Liver (tissue), 6 donors: ENCODE measurements at regions not wholly inside any gene's neighbourhood (a gene's known extent, or its start where the extent isn't known, plus 50 kb on each side); places are given as distances from the start of the nearest gene placed in this dataset.
"Not testable (repeated sequence)": the region's sequence is repeated elsewhere in the genome, so short reads cannot be mapped to it uniquely, and the experiment has no call there.

Experiments used
- DNase-seq: peaks from one replicate; pipeline ENCODE4 v3.0.0-alpha.2; 2017; ENCODE audit warnings: low spot score
- H3K27ac ChIP-seq, 2 donors: one replicate each; pipeline ENCODE4 v1.7.0; 2013; ENCODE audit warnings: inconsistent platforms in 2 of 2, low read length in 2 of 2, control low read depth in 1 of 2, low read depth in 1 of 2, mild to moderate bottlenecking in 1 of 2
- H3K27me3 ChIP-seq, 4 donors: one replicate each; pipeline versions ENCODE4 v1.6.1 to v1.7.0; 2013; ENCODE audit warnings: low read length in 3 of 4, inconsistent platforms in 1 of 4, mild to moderate bottlenecking in 1 of 4, moderate library complexity in 1 of 4; ENCODE audit not compliant: control insufficient read depth in 4 of 4, insufficient read depth in 4 of 4
- H3K36me3 ChIP-seq, 4 donors: one replicate each; pipeline versions ENCODE4 v1.6.1 to v1.7.0; 2013; ENCODE audit warnings: low read length in 3 of 4, mild to moderate bottlenecking in 3 of 4, low read depth in 1 of 4, moderate library complexity in 1 of 4; ENCODE audit not compliant: control insufficient read depth in 4 of 4, insufficient read depth in 3 of 4
- H3K4me1 ChIP-seq, 4 donors: one replicate each; pipeline versions ENCODE4 v1.6.1 to v1.7.0; 2013; ENCODE audit warnings: low read length in 3 of 4, mild to moderate bottlenecking in 3 of 4, moderate library complexity in 1 of 4; ENCODE audit not compliant: control insufficient read depth in 4 of 4, insufficient read depth in 4 of 4
- H3K4me3 ChIP-seq, 3 donors: one replicate each; pipeline versions ENCODE4 v1.6.1 to v1.7.0; 2013; ENCODE audit warnings: low read length in 3 of 3, control low read depth in 1 of 3, low read depth in 1 of 3, mild to moderate bottlenecking in 1 of 3
- H3K9ac ChIP-seq, 2 donors: one replicate each; pipeline ENCODE4 v1.7.0; 2013; ENCODE audit warnings: low read length in 2 of 2, mild to moderate bottlenecking in 2 of 2, moderate library complexity in 2 of 2, control low read depth in 1 of 2, low read depth in 1 of 2
- H3K9me3 ChIP-seq, 4 donors: one replicate each; pipeline versions ENCODE4 v1.6.1 to v1.7.0; 2013; ENCODE audit warnings: low read length in 3 of 4; ENCODE audit not compliant: control insufficient read depth in 4 of 4
- WGBS: extraction: QIAGEN DNeasy Blood & Tissue Kit; methylation state at CpG from one replicate; pipeline ENCODE4 v1.1.7; 2013; 5-methylcytosine and 5-hydroxymethylcytosine counted together
- donor health status: healthy.
- donor health status: healthy.
- donor health status: healthy.

DNA sequence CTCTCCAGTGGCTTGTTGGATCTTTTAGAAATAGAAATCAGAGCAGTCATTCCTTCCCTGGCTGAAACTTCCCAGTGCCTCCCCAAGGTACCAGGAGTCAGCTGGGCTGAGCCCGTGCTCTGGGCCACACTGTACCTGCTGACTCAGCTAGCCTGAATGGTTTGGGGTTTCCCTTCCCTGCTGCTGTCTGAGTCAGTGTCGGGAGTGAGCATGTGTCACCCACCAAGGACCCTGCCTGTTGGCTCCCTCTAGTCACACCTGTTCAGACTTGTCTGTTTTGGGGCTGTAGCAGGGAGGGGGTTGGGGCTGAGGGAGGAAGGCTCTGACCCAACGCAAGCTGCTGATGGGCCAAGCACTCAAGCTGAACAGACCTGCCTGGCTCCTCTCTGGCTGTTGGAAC lies 4493.9 kb upstream of the TPTE start:
- H3K27me3 ChIP-seq, H3K4me3 ChIP-seq, H3K9ac ChIP-seq, H3K36me3 ChIP-seq, H3K27ac ChIP-seq, DNase-seq, H3K4me1 ChIP-seq, H3K9me3 ChIP-seq: not testable (repeated sequence)
- no CpG with 5 or more reads among the region's 3 CpGs for WGBS

DNA sequence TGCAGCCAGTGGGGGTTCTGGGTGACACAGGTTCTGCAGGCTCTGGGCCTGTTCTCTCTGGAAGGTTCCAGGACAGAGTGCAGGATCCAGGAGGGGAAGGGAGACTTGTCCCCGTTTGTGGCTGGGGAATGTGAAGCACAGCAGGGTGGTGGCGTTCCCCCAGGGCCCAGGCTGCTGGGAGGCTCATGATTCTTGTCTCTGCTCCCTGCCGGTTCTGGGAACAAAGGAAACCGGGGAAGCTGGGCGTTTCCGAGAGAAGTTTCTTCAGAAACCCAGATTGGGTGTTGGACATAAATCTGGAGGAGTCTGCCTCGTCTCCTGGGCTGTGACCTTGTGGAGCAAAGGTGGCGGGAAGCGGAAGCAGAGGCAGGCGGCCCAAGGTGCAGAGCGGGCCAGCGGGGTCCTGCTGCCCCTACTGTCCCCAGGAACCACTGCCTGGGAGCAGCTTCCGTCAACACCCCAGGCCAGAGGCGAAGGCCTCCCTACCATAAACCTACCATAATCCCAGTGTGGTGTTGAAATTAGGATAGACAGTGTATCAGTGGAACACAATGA lies 4487.2 kb upstream of the TPTE start:
- not testable (repeated sequence) for H3K27ac ChIP-seq, DNase-seq, H3K4me1 ChIP-seq, H3K27me3 ChIP-seq, H3K4me3 ChIP-seq, H3K9me3 ChIP-seq, H3K9ac ChIP-seq, H3K36me3 ChIP-seq
- no CpG with 5 or more reads among the region's 14 CpGs for WGBS

DNA sequence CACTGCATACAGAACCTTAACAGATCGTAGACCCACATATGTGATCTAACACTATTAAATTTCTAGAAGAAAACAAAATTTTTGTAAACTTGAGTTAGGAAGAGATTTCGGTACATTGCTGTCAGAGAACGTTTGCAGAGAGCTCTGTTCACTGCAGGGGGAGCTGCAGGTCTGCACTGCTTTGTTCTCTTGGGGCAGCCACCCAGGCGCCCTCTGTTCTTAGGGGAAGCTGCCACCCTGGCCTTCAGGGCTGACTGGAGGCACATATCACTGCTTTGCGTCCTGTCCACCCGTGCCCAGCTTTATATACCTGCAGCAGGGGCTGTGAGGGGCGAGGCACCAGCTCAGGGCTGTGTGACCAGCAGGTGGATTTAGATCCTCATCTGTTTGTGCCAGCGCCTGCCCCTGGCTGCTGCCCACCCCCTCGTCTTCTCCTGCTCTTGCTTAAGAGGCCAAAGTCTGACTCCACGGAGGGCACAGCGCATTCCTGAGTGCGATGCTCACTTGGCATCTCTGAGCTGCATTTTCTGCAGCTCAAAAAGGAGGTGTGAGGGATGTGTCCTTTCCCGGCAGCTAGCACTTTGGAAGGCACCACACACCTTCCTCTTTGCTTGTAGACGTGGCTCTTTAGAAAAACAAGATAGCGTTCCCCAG lies 4486.4 kb upstream of the TPTE start:
- H3K27me3 ChIP-seq, H3K4me1 ChIP-seq, H3K27ac ChIP-seq, H3K9me3 ChIP-seq, H3K9ac ChIP-seq, DNase-seq, H3K4me3 ChIP-seq, H3K36me3 ChIP-seq: not testable (repeated sequence)
- no CpG with 5 or more reads among the region's 15 CpGs for WGBS

DNA sequence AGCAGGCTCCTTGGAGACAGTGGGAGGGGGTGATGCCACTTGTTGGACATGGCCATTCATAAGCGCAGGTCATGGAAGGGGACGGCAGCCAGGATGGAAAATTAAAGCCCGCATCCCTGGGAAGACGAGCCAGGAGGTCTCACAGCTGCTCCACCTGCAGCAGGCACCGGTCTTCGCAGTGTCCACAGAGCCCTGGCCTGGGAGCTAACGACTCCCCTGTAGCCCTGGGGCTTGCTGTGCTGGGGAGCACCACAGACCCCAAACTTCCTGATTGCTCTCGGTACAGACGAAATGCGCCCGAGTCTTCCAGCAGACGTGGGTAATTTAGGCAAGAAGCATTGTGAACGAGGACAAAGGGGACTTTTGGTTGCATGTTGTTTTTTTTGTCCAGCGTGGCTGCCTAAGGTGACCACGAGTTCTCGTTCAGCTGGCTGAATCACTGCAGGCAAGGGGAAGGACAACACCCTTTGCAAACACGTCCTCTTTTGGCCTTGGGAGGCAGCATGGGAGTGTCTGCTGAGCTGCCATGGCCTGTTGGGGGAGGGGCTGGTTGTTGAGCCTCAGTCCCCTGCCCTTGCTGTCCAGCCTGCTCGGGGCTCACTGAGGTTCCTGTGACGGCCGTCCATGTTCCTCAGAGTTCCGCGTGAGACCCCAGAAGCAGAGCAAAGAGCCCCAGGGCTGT lies 4485.8 kb upstream of the TPTE start:
- not testable (repeated sequence) for DNase-seq, H3K4me1 ChIP-seq, H3K27ac ChIP-seq, H3K27me3 ChIP-seq, H3K4me3 ChIP-seq, H3K36me3 ChIP-seq, H3K9ac ChIP-seq, H3K9me3 ChIP-seq
- WGBS = no CpG with 5 or more reads among the region's 22 CpGs

DNA sequence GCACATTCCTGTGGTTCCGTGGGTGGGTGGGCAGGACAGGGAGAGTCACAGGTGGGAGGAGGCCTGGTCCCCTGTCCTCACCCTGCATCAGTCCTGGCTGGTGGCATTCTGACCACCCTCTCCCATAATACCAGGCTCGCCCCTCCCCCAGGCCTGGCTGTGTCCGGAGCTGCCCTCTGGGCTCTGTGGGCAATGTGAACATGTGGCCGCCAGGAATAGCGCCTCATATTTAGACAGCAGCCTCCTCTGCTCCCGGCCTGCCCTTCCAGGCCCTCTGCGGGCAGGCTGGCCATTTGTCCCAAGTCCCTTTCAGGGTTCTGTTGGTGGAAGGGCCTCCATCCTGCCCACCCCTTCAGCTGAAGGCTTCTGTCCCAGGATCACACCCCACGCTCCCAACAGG lies 4482.2 kb upstream of the TPTE start:
- not testable (repeated sequence) for DNase-seq, H3K4me3 ChIP-seq, H3K4me1 ChIP-seq, H3K36me3 ChIP-seq, H3K9me3 ChIP-seq, H3K27ac ChIP-seq, H3K27me3 ChIP-seq, H3K9ac ChIP-seq
- 100% methylated on average over 1 of the region's 8 CpGs for WGBS

DNA sequence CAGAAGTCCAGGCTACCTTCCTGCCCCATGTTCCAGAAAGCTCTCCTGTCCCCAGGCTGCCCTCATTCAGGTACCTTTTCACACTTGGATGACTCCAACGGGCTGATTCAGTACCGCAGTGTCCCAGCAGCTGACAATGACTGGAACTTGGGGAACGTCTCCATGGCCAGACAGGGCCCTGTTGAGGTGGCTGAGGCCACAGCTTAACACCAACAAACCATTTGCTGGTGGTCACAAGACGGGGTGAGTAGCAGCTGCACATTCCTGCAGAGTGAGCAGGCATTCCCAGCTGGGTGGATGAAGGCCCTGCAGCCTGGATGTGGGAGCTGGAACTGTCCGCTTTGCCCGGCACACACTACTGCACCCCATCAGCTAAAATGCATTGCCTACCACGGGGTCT lies 4481.3 kb upstream of the TPTE start:
- not testable (repeated sequence) for H3K36me3 ChIP-seq, H3K27ac ChIP-seq, H3K4me3 ChIP-seq, H3K27me3 ChIP-seq, H3K4me1 ChIP-seq, H3K9ac ChIP-seq, H3K9me3 ChIP-seq, DNase-seq
- WGBS = no CpG with 5 or more reads among the region's 7 CpGs

DNA sequence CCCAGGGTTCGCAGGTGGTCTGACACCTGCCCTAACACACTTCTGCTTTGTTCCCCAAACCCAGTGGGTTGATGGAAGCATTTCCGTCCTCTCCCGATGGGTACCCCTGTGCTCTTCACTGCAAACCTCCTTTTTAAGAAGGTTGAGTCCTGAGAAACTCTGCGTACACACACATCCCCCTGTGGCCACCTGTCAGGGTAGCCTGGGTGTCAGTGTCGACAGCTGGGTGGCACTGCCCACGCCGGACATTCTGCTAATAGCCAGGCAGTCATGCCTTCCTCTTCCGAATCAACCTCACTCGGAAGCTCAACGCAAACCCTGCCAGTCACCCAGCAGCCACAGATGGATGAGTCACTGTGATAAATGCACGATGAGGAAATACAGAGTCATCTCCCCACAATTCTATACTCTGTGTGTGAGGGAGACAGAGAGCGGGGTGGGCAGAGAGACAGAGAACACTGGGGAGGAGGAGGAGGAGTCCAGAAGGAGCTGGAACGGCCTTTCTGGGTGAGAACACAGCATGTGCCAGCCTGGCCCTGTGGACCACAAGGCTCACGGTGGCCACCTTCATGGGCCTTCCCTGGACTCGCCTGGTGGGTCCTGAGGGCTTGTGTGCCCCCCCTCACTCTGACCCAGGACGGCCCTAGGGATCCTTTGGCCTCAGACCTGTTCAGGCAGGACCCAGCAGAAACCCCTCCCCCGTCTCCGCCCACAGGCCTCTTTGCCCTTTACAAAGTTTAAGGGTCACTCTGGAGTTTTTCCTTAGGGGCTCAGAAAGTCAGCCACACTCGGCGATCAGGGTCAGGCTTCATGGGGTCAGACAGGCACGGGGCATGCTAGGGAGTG lies 4477.7 kb upstream of the TPTE start:
- not testable (repeated sequence) for DNase-seq, H3K27me3 ChIP-seq, H3K36me3 ChIP-seq, H3K9me3 ChIP-seq, H3K27ac ChIP-seq, H3K4me3 ChIP-seq, H3K9ac ChIP-seq, H3K4me1 ChIP-seq
- 79% methylated on average over 4 of the region's 21 CpGs for WGBS

DNA sequence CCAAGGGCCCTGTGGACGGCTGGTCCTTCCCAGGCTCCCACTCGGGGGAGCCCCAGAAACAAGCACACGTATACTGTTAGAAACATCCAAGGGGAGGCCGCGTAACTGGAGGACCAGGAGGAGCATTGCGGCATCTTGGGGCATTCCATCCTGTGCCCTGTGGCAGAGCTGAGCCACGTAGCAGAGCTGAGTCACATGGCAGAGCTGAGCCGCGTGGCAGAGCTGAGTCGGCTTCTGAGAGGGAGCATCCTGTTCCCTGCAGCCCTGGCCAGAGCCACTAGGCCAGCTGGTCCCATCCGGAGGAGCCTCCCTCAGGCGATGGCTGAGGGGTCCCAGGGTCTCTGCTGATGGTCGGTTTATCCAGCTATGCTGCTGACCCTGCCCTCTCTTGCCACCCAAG lies 4476.7 kb upstream of the TPTE start:
- H3K27ac ChIP-seq, H3K4me1 ChIP-seq: not testable (repeated sequence)
- no CpG with 5 or more reads among the region's 13 CpGs for WGBS

More for the DNA sequence above, 4476.7 kb upstream of the TPTE start:
- H3K27me3 ChIP-seq, H3K4me3 ChIP-seq, DNase-seq, H3K9me3 ChIP-seq, H3K9ac ChIP-seq, H3K36me3 ChIP-seq: not testable (repeated sequence)
